ENCODE measurements at regions not wholly inside any gene's neighbourhood (a gene's known extent, or its start where the extent isn't known, plus 50 kb on each side); places are given as distances from the start of the nearest gene placed in this dataset.

- TF ChIP-seq CTCF (IDR thresholded peaks at IDR 0.05), result no peak
- no peak for TF ChIP-seq POLR2AphosphoS5 (IDR thresholded peaks at IDR 0.05)
- TF ChIP-seq EP300 (IDR thresholded peaks at IDR 0.05), result no peak
These were observed 92.6 kb upstream of the ATP2B1 start for GRCh38 chr12:89801284-89801683.

Data from stomach (tissue), 4 donors.